ENCODE measurements at regions not wholly inside any gene's neighbourhood (a gene's known extent, or its start where the extent isn't known, plus 50 kb on each side); places are given as distances from the start of the nearest gene placed in this dataset.

GRCh38 chrX:58051346-58051745 lies 141.1 kb upstream of the ZXDA start:
- H3K27me3 Mint-ChIP-seq = no peaks in the 10 kb centered on the region
- no peaks in the 10 kb centered on the region for H3K4me1 Mint-ChIP-seq (ENCODE audit: low read depth)
- no peak overlapping the region for H3K27ac ChIP-seq (ENCODE audit: low read depth in 1 of 2, low read length in 2 of 2)
- no peak for ATAC-seq (ENCODE audit: poor library complexity)
- H3K4me3 ChIP-seq (ENCODE audit: low read length) = no peak overlapping the region
- intact Hi-C loops (cut with DNase I, micrococcal nuclease) = loop anchor here in 1 of 2 experiments (10.0 kb wide), 1 partner anchor 57 kb away; no protein-coding TSS in a partner anchor
- H3K9me3 ChIP-seq (ENCODE audit: control insufficient read depth in 1 of 2, insufficient read depth in 1 of 2, low read length in 2 of 2) = peaks cover 0 to 7% of the 10 kb centered on the region in 2 experiments
- H3K27me3 ChIP-seq (ENCODE audit: control insufficient read depth in 1 of 2, insufficient read depth in 2 of 2, low read length in 2 of 2) = no peaks in the 10 kb centered on the region
- H3K36me3 ChIP-seq (ENCODE audit: insufficient read depth, low read length) = no peaks in the 10 kb centered on the region
- no peak for DNase-seq
- CTCF ChIA-PET = no interaction called here
- POLR2A ChIA-PET = no interaction called here
- no peak for TF ChIP-seq CTCF (IDR thresholded peaks at IDR 0.05)
- no peak overlapping the region for H3K27ac Mint-ChIP-seq
- no peaks in the 10 kb centered on the region for H3K36me3 Mint-ChIP-seq (ENCODE audit: low read depth)
- no peaks in the 10 kb centered on the region for H3K9me3 Mint-ChIP-seq
- no peaks in the 10 kb centered on the region for H3K4me1 ChIP-seq (ENCODE audit: insufficient read depth, low read length)
- H3K4me3 Mint-ChIP-seq = no peak overlapping the region

GRCh38 chrX:58044130-58044529 lies 133.9 kb upstream of the ZXDA start:
- Mint-ChIP-seq H3K36me3 (ENCODE audit: low read depth) (no peaks in the 10 kb centered on the region), H3K4me3 (no peak overlapping the region), H3K4me1 (ENCODE audit: low read depth) (no peaks in the 10 kb centered on the region), H3K9me3 (no peaks in the 10 kb centered on the region), H3K27me3 (peaks cover 4% of the 10 kb centered on the region), H3K27ac (no peak overlapping the region)
- no peak overlapping the region for H3K27ac ChIP-seq (ENCODE audit: low read depth in 1 of 2, low read length in 2 of 2)
- peaks cover 0 to 7% of the 10 kb centered on the region in 2 experiments for H3K9me3 ChIP-seq (ENCODE audit: control insufficient read depth in 1 of 2, insufficient read depth in 1 of 2, low read length in 2 of 2)
- intact Hi-C loops (cut with DNase I, micrococcal nuclease) = no loop called here
- CTCF ChIA-PET = no interaction called here
- ATAC-seq (ENCODE audit: poor library complexity) = no peak
- H3K27me3 ChIP-seq (ENCODE audit: control insufficient read depth in 1 of 2, insufficient read depth in 2 of 2, low read length in 2 of 2) = no peaks in the 10 kb centered on the region
- H3K4me3 ChIP-seq (ENCODE audit: low read length) = no peak overlapping the region
- POLR2A ChIA-PET = no interaction called here
- H3K36me3 ChIP-seq (ENCODE audit: insufficient read depth, low read length) = no peaks in the 10 kb centered on the region
- no peaks in the 10 kb centered on the region for H3K4me1 ChIP-seq (ENCODE audit: insufficient read depth, low read length)
- no peak for TF ChIP-seq CTCF (IDR thresholded peaks at IDR 0.05)
- no peak for DNase-seq

GRCh38 chrX:58025979-58026378 lies 115.7 kb upstream of the ZXDA start:
- H3K9me3 Mint-ChIP-seq = no peaks in the 10 kb centered on the region
- H3K27ac Mint-ChIP-seq = no peak overlapping the region
- peak; percentile 58 for TF ChIP-seq CTCF (IDR thresholded peaks at IDR 0.05)
- Histone ChIP-seq H3K4me3 (ENCODE audit: low read length) (no peak overlapping the region), H3K9me3 (ENCODE audit: control insufficient read depth in 1 of 2, insufficient read depth in 1 of 2, low read length in 2 of 2) (no peaks in the 10 kb centered on the region), H3K27me3 (ENCODE audit: control insufficient read depth in 1 of 2, insufficient read depth in 2 of 2, low read length in 2 of 2) (no peaks in the 10 kb centered on the region), H3K36me3 (ENCODE audit: insufficient read depth, low read length) (no peaks in the 10 kb centered on the region), H3K27ac (ENCODE audit: low read depth in 1 of 2, low read length in 2 of 2) (no peak overlapping the region), H3K4me1 (ENCODE audit: insufficient read depth, low read length) (peaks cover 6% of the 10 kb centered on the region)
- H3K27me3 Mint-ChIP-seq = no peaks in the 10 kb centered on the region
- no peak overlapping the region for H3K4me3 Mint-ChIP-seq
- DNase-seq = peak in 11 of 14 experiments; percentile 2 to 60 (median 11)
- no peaks in the 10 kb centered on the region for H3K36me3 Mint-ChIP-seq (ENCODE audit: low read depth)
- CTCF ChIA-PET = interaction anchor here (1.0 to 1.2 kb wide), 2 partner anchors 204 to 205 kb away, joined by 3 to 4 read pairs; no protein-coding TSS in a partner anchor
- intact Hi-C loops (cut with DNase I, micrococcal nuclease) = loop anchor here (2.0 kb wide), 2 partner anchors 203 to 205 kb away; no protein-coding TSS in a partner anchor
- POLR2A ChIA-PET = no interaction called here
- no peak for ATAC-seq (ENCODE audit: poor library complexity)
- H3K4me1 Mint-ChIP-seq (ENCODE audit: low read depth) = no peaks in the 10 kb centered on the region

Data from CD4-positive, alpha-beta T cell (primary cell).